B cell (primary cell): ENCODE measurements at regions not wholly inside any gene's neighbourhood (a gene's known extent, or its start where the extent isn't known, plus 50 kb on each side); places are given as distances from the start of the nearest gene placed in this dataset.

Experiments
- EZH2 ChIP-seq: IDR thresholded peaks from 2 replicates; pipeline ENCODE4 v1.6.1; 2012; ENCODE audit warnings: borderline replicate concordance, low read depth, mild to moderate bottlenecking, moderate library complexity, low read length; ENCODE audit not compliant: insufficient read depth, poor library complexity, severe bottlenecking
- TF ChIP-seq, protein P1 (sequence below): fragments of 200-600 bp; IDR thresholded peaks from one replicate; pipeline ENCODE4 v1.8.0; 2022; ENCODE audit warnings: antibody characterized with exemption, mild to moderate bottlenecking

- TF ChIP-seq EZH2: no peak
- TF ChIP-seq, protein P1, sequence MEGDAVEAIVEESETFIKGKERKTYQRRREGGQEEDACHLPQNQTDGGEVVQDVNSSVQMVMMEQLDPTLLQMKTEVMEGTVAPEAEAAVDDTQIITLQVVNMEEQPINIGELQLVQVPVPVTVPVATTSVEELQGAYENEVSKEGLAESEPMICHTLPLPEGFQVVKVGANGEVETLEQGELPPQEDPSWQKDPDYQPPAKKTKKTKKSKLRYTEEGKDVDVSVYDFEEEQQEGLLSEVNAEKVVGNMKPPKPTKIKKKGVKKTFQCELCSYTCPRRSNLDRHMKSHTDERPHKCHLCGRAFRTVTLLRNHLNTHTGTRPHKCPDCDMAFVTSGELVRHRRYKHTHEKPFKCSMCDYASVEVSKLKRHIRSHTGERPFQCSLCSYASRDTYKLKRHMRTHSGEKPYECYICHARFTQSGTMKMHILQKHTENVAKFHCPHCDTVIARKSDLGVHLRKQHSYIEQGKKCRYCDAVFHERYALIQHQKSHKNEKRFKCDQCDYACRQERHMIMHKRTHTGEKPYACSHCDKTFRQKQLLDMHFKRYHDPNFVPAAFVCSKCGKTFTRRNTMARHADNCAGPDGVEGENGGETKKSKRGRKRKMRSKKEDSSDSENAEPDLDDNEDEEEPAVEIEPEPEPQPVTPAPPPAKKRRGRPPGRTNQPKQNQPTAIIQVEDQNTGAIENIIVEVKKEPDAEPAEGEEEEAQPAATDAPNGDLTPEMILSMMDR: no peak
These were observed 373.4 kb upstream of the IRX4 start for GRCh38 chr5:2255915-2256690.
